GM23338 (cell line): ENCODE measurements at regions not wholly inside any gene's neighbourhood (a gene's known extent, or its start where the extent isn't known, plus 50 kb on each side); places are given as distances from the start of the nearest gene placed in this dataset.

Experiments used
- ATAC-seq: fragments of 200-7000 bp; cut with Tn5 transposase; 3 replicates; pipeline ENCODE4 v1.9.1; 2020
- DNase-seq: peaks from one replicate; pipeline ENCODE4 v3.0.0-alpha.2; 2015; ENCODE audit warnings: low spot score
- H2AFZ ChIP-seq: fragments of 200-600 bp; sonication (generic); 2 replicates; pipeline ENCODE4 v1.8.0; 2016; ENCODE audit warnings: antibody characterized with exemption, mild to moderate bottlenecking, moderate library complexity
- H3F3A ChIP-seq: fragments of 200-600 bp; sonication (generic); replicated peaks from 2 replicates; pipeline ENCODE4 v1.8.0; 2017; ENCODE audit warnings: antibody characterized with exemption, mixed run types, low read depth
- H3K27ac ChIP-seq: fragments of 200-600 bp; sonication (generic); 2 replicates; pipeline ENCODE4 v1.6.1; 2016; ENCODE audit warnings: low read depth
- H3K27me3 ChIP-seq: fragments of 200-600 bp; sonication (generic); 2 replicates; pipeline ENCODE4 v1.8.0; 2016; ENCODE audit warnings: mild to moderate bottlenecking, mixed run types, moderate library complexity; ENCODE audit not compliant: insufficient read depth
- H3K36me3 ChIP-seq: fragments of 200-600 bp; sonication (generic); 2 replicates; pipeline ENCODE4 v1.8.0; 2016; ENCODE audit warnings: mild to moderate bottlenecking; ENCODE audit not compliant: insufficient read depth
- H3K4me1 ChIP-seq: fragments of 200-600 bp; sonication (generic); 2 replicates; pipeline ENCODE4 v1.8.0; 2016; ENCODE audit warnings: mild to moderate bottlenecking, moderate library complexity; ENCODE audit not compliant: insufficient read depth
- H3K4me2 ChIP-seq: fragments of 200-600 bp; sonication (generic); 2 replicates; pipeline ENCODE4 v1.7.1; 2017; ENCODE audit warnings: mixed run types
- H3K4me3 ChIP-seq: fragments of 200-600 bp; sonication (generic); 2 replicates; pipeline ENCODE4 v1.6.1; 2016; ENCODE audit warnings: mixed run types
- H3K79me2 ChIP-seq: fragments of 200-600 bp; sonication (generic); replicated peaks from 2 replicates; pipeline ENCODE4 v1.8.0; 2017; ENCODE audit warnings: mild to moderate bottlenecking; ENCODE audit not compliant: insufficient read depth
- H3K9me2 ChIP-seq: fragments of 200-600 bp; sonication (generic); 2 replicates; pipeline ENCODE4 v1.8.0; 2017; ENCODE audit not compliant: insufficient read depth
- H4K20me1 ChIP-seq: fragments of 200-600 bp; sonication (generic); replicated peaks from 2 replicates; pipeline ENCODE4 v1.8.0; 2017; ENCODE audit warnings: mild to moderate bottlenecking; ENCODE audit not compliant: insufficient read depth
- H3K27ac Mint-ChIP-seq: 2 replicates; pipeline ENCODE4 v1.8.0; 2020; ENCODE audit warnings: inconsistent platforms, mild to moderate bottlenecking, moderate library complexity, mixed read lengths
- H3K27me3 Mint-ChIP-seq: 3 replicates; pipeline ENCODE4 v1.8.0; 2022; ENCODE audit warnings: low read depth, mild to moderate bottlenecking, moderate library complexity, mixed read lengths, inconsistent platforms; ENCODE audit not compliant: insufficient read depth, poor library complexity
- H3K36me3 Mint-ChIP-seq: 3 replicates; pipeline ENCODE4 v1.8.0; 2021; ENCODE audit warnings: low read depth, mild to moderate bottlenecking, inconsistent platforms, moderate library complexity, mixed read lengths
- H3K4me1 Mint-ChIP-seq: 3 replicates; pipeline ENCODE4 v1.8.0; 2020; ENCODE audit warnings: mild to moderate bottlenecking, inconsistent platforms, mixed read lengths
- H3K4me3 Mint-ChIP-seq: 3 replicates; pipeline ENCODE4 v1.8.0; 2021; ENCODE audit warnings: moderate library complexity, mild to moderate bottlenecking, inconsistent platforms, mixed read lengths
- H3K9me3 Mint-ChIP-seq: 3 replicates; pipeline ENCODE4 v1.8.0; 2020; ENCODE audit warnings: moderate library complexity, mild to moderate bottlenecking, inconsistent platforms, mixed read lengths
- CREB1 ChIP-seq: fragments of 250-450 bp; sonication (Bioruptor Pico); IDR thresholded peaks from 2 replicates; pipeline ENCODE4 v1.5.0; 2020; ENCODE audit warnings: low read depth, mild to moderate bottlenecking, moderate library complexity
- EZH2 ChIP-seq: fragments of 200-600 bp; sonication (generic); IDR thresholded peaks from one replicate; pipeline ENCODE4 v1.8.0; 2017; ENCODE audit warnings: antibody characterized with exemption, mild to moderate bottlenecking, low read depth; ENCODE audit not compliant: unreplicated experiment
- EZH2phosphoT487 ChIP-seq: fragments of 200-600 bp; sonication (generic); IDR thresholded peaks from one replicate; pipeline ENCODE4 v1.8.1; 2018; ENCODE audit warnings: antibody characterized with exemption; ENCODE audit not compliant: unreplicated experiment
- JUNB ChIP-seq: IDR thresholded peaks from one replicate; pipeline ENCODE4 v1.6.1; 2016; ENCODE audit warnings: antibody characterized with exemption; ENCODE audit not compliant: unreplicated experiment
- NANOG ChIP-seq: IDR thresholded peaks from 2 replicates; pipeline ENCODE4 v1.6.1; 2016; ENCODE audit warnings: antibody characterized with exemption, borderline replicate concordance
- POLR2AphosphoS5 ChIP-seq: IDR thresholded peaks from 2 replicates; pipeline ENCODE4 v1.6.1; 2016; ENCODE audit warnings: antibody characterized with exemption, low read depth
- STAT1 ChIP-seq: IDR thresholded peaks from one replicate; pipeline ENCODE4 v1.6.1; 2016; ENCODE audit warnings: antibody characterized with exemption; ENCODE audit not compliant: unreplicated experiment
- ZNF114 ChIP-seq: fragments of 250-450 bp; sonication (Bioruptor Pico); IDR thresholded peaks from 2 replicates; pipeline ENCODE4 v1.5.0; 2020; ENCODE audit warnings: mild to moderate bottlenecking, moderate library complexity
- ZNF331 ChIP-seq: fragments of 250-450 bp; sonication (Bioruptor Pico); IDR thresholded peaks from 2 replicates; pipeline ENCODE4 v1.5.0; 2020; ENCODE audit warnings: low read depth, mild to moderate bottlenecking, moderate library complexity
- TF ChIP-seq, protein P1 (sequence below): IDR thresholded peaks from 2 replicates; pipeline ENCODE4 v1.6.1; 2016; ENCODE audit warnings: antibody characterized with exemption
- TF ChIP-seq, protein P2 (sequence below), 2 experiments: fragments of 200-600 bp in 1 of 2; sonication (generic) in 1 of 2; conservative IDR thresholded peaks; 2 replicates each; pipeline versions ENCODE4 v1.5.1 to v1.6.1; 2016 to 2017; ENCODE audit warnings: antibody characterized with exemption in 2 of 2, low read depth in 2 of 2, mild to moderate bottlenecking in 2 of 2, moderate library complexity in 1 of 2
- TF ChIP-seq, protein P3 (sequence below): IDR thresholded peaks from one replicate; pipeline ENCODE4 v1.6.1; 2018; ENCODE audit warnings: antibody characterized with exemption; ENCODE audit not compliant: unreplicated experiment

DNA sequence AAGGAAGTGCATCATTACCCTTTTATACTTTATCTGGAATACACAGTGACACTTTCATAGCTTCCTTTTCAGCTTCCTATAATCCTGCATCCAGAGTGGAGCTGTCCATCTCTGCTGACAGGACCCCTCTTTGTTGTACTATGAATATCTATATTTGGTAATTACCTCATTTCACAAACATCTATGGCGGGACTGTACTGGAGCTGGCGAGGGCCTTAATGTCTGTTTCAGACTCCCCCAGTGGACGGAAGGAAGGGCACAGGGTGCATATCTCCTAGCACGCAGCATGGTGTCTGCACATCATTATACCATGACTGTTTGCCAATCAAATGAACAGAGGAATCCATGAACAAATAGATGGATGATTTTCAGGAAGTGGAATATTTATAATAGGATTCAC is 142.3 kb downstream of the SOX11 start (continued):
- TF ChIP-seq EZH2phosphoT487, result no peak
- TF ChIP-seq STAT1, result no peak
- no peak for TF ChIP-seq ZNF114 (CRISPR knock-in tag)
- no peak for TF ChIP-seq EZH2
- TF ChIP-seq ZNF331 (CRISPR knock-in tag), result no peak
- TF ChIP-seq POLR2AphosphoS5, result no peak
- no peak for TF ChIP-seq NANOG

DNA sequence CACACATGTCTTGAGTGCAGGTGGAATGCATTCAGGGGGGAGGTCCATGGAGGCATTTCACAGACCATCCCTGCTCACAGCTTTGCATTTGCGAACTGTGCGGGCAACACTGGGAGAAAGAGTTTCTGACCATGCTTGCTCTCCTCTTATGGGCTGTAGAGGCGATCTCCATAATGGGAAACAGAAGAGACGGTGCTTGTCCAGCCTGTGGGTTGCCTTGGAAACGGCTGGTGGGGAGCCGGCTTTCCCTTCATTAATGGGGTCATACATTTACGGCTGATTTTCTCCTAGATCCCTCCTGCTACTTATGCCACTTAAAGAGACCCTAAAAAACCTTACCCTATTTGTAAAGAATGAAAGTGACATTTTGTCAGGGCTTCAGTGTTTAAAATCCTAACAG is 147.4 kb downstream of the SOX11 start:
- no peak for DNase-seq
- H3K27ac Mint-ChIP-seq, result no peak overlapping the region
- Histone ChIP-seq H3K27me3 (no peaks in the 10 kb centered on the region), H3K9me2 (no peaks in the 10 kb centered on the region), H3K36me3 (no peaks in the 10 kb centered on the region), H3K27ac (no peak overlapping the region), H2AFZ (no peak overlapping the region), H4K20me1 (no peaks in the 10 kb centered on the region), H3F3A (no peaks in the 10 kb centered on the region), H3K4me1 (no peaks in the 10 kb centered on the region), H3K79me2 (no peaks in the 10 kb centered on the region), H3K4me3 (no peak overlapping the region), H3K4me2 (no peak overlapping the region)
- no peaks in the 10 kb centered on the region for H3K4me1 Mint-ChIP-seq
- no peaks in the 10 kb centered on the region; the same call in 1 of the 3 replicates for H3K9me3 Mint-ChIP-seq
- H3K36me3 Mint-ChIP-seq, result no peaks in the 10 kb centered on the region
- H3K4me3 Mint-ChIP-seq, result no peak overlapping the region
- peaks cover 4% of the 10 kb centered on the region for H3K27me3 Mint-ChIP-seq
- TF ChIP-seq STAT1 (no peak), ZNF331 (CRISPR knock-in tag) (no peak), JUNB (no peak), CREB1 (no peak)
- ATAC-seq, result no peak

DNA sequence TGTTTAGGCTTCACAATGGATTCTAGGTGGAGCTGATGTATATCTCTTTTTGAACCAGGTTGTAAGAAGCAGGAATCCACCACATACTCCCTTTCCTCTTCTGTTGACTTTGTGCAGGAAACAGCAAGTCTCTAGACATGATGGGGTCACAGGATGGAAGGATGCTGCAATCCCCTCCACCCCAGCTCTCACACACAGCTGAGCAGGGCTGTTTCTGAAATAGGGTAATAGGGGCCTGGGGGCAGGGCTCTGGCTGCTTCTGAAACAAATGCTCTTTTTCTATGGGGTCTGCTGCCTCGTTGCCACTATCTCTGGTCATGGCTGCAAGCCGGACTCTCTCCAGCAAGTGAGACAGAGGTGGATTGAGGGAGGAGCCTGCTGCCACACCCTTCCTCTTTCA is 148.9 kb downstream of the SOX11 start:
- Mint-ChIP-seq H3K27ac (no peak overlapping the region), H3K36me3 (no peaks in the 10 kb centered on the region), H3K4me3 (no peak overlapping the region), H3K4me1 (no peaks in the 10 kb centered on the region), H3K27me3 (peaks cover 4% of the 10 kb centered on the region), H3K9me3 (no peaks in the 10 kb centered on the region; the same call in 1 of the 3 replicates)
- Histone ChIP-seq H3K4me2 (no peak overlapping the region), H2AFZ (no peak overlapping the region), H3F3A (no peaks in the 10 kb centered on the region), H3K79me2 (no peaks in the 10 kb centered on the region), H4K20me1 (no peaks in the 10 kb centered on the region), H3K4me1 (no peaks in the 10 kb centered on the region), H3K9me2 (no peaks in the 10 kb centered on the region), H3K36me3 (no peaks in the 10 kb centered on the region), H3K4me3 (no peak overlapping the region), H3K27ac (no peak overlapping the region), H3K27me3 (no peaks in the 10 kb centered on the region)
- ATAC-seq (no peak), DNase-seq (no peak)
- TF ChIP-seq, protein P1, sequence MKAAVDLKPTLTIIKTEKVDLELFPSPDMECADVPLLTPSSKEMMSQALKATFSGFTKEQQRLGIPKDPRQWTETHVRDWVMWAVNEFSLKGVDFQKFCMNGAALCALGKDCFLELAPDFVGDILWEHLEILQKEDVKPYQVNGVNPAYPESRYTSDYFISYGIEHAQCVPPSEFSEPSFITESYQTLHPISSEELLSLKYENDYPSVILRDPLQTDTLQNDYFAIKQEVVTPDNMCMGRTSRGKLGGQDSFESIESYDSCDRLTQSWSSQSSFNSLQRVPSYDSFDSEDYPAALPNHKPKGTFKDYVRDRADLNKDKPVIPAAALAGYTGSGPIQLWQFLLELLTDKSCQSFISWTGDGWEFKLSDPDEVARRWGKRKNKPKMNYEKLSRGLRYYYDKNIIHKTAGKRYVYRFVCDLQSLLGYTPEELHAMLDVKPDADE, result no peak
- TF ChIP-seq JUNB (no peak), EZH2 (no peak), POLR2AphosphoS5 (no peak), EZH2phosphoT487 (no peak), NANOG (no peak), STAT1 (no peak), ZNF331 (CRISPR knock-in tag) (no peak), CREB1 (no peak), ZNF114 (CRISPR knock-in tag) (no peak)
- TF ChIP-seq, protein P2, sequence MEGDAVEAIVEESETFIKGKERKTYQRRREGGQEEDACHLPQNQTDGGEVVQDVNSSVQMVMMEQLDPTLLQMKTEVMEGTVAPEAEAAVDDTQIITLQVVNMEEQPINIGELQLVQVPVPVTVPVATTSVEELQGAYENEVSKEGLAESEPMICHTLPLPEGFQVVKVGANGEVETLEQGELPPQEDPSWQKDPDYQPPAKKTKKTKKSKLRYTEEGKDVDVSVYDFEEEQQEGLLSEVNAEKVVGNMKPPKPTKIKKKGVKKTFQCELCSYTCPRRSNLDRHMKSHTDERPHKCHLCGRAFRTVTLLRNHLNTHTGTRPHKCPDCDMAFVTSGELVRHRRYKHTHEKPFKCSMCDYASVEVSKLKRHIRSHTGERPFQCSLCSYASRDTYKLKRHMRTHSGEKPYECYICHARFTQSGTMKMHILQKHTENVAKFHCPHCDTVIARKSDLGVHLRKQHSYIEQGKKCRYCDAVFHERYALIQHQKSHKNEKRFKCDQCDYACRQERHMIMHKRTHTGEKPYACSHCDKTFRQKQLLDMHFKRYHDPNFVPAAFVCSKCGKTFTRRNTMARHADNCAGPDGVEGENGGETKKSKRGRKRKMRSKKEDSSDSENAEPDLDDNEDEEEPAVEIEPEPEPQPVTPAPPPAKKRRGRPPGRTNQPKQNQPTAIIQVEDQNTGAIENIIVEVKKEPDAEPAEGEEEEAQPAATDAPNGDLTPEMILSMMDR (conservative IDR thresholded peaks at IDR 0.05; ENCODE audit: low read depth in 2 of 2), result no peak
- TF ChIP-seq, protein P3, sequence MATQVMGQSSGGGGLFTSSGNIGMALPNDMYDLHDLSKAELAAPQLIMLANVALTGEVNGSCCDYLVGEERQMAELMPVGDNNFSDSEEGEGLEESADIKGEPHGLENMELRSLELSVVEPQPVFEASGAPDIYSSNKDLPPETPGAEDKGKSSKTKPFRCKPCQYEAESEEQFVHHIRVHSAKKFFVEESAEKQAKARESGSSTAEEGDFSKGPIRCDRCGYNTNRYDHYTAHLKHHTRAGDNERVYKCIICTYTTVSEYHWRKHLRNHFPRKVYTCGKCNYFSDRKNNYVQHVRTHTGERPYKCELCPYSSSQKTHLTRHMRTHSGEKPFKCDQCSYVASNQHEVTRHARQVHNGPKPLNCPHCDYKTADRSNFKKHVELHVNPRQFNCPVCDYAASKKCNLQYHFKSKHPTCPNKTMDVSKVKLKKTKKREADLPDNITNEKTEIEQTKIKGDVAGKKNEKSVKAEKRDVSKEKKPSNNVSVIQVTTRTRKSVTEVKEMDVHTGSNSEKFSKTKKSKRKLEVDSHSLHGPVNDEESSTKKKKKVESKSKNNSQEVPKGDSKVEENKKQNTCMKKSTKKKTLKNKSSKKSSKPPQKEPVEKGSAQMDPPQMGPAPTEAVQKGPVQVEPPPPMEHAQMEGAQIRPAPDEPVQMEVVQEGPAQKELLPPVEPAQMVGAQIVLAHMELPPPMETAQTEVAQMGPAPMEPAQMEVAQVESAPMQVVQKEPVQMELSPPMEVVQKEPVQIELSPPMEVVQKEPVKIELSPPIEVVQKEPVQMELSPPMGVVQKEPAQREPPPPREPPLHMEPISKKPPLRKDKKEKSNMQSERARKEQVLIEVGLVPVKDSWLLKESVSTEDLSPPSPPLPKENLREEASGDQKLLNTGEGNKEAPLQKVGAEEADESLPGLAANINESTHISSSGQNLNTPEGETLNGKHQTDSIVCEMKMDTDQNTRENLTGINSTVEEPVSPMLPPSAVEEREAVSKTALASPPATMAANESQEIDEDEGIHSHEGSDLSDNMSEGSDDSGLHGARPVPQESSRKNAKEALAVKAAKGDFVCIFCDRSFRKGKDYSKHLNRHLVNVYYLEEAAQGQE, result no peak
